Duodenal mucosa (tissue), 2 donors: ENCODE measurements at regions not wholly inside any gene's neighbourhood (a gene's known extent, or its start where the extent isn't known, plus 50 kb on each side); places are given as distances from the start of the nearest gene placed in this dataset.

Experiments
- H3K27ac ChIP-seq: one replicate; pipeline ENCODE4 v1.7.0; 2013; ENCODE audit warnings: low read depth, low read length
- H3K27me3 ChIP-seq, 2 donors: one replicate each; pipeline ENCODE4 v1.7.0; 2013; ENCODE audit warnings: low read length in 2 of 2, control low read depth in 1 of 2; ENCODE audit not compliant: insufficient read depth in 2 of 2, control insufficient read depth in 1 of 2
- H3K36me3 ChIP-seq, 2 donors: one replicate each; pipeline ENCODE4 v1.7.0; 2013; ENCODE audit warnings: low read length in 2 of 2, control low read depth in 1 of 2; ENCODE audit not compliant: insufficient read depth in 2 of 2, control insufficient read depth in 1 of 2
- H3K4me1 ChIP-seq, 2 donors: one replicate each; pipeline ENCODE4 v1.7.0; 2013; ENCODE audit warnings: low read length in 2 of 2, control low read depth in 1 of 2; ENCODE audit not compliant: insufficient read depth in 2 of 2, control insufficient read depth in 1 of 2
- H3K4me3 ChIP-seq, 2 donors: one replicate each; pipeline ENCODE4 v1.7.0; 2013; ENCODE audit warnings: low read length in 2 of 2, low read depth in 1 of 2
- H3K9ac ChIP-seq, 2 donors: one replicate each; pipeline ENCODE4 v1.7.0; 2013; ENCODE audit warnings: low read length in 2 of 2, low read depth in 1 of 2
- H3K9me3 ChIP-seq, 2 donors: one replicate each; pipeline ENCODE4 v1.7.0; 2013; ENCODE audit warnings: low read length in 2 of 2, control low read depth in 1 of 2; ENCODE audit not compliant: control insufficient read depth in 1 of 2

DNA sequence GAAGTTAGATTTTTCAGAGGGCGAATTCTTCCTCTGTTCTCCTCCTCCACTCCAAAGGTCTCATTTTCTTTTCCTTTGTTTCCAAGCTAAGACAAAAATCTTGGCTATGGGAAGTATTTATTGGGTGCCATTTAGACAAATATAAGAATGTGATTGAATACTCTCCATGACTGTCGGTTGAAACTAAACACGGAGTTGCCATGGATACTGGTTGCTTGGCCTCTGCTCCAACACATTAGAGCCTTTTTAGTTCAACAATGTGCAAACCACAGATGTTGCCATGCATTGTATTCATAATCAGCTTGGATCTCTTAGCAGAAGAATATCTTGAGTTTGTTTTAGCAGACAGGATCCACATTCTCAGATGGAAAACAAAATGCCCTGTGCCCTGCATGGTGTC is 366.5 kb upstream of the LCORL start:
- H3K4me3 ChIP-seq: no peak overlapping the region
- no peaks in the 10 kb centered on the region for H3K36me3 ChIP-seq
- no peak overlapping the region for H3K9ac ChIP-seq
- H3K27ac ChIP-seq: no peak overlapping the region
- H3K4me1 ChIP-seq: peaks cover 0 to 16% of the 10 kb centered on the region in 2 donors
- no peaks in the 10 kb centered on the region for H3K27me3 ChIP-seq
- peaks cover 3 to 4% of the 10 kb centered on the region in 2 donors for H3K9me3 ChIP-seq

DNA sequence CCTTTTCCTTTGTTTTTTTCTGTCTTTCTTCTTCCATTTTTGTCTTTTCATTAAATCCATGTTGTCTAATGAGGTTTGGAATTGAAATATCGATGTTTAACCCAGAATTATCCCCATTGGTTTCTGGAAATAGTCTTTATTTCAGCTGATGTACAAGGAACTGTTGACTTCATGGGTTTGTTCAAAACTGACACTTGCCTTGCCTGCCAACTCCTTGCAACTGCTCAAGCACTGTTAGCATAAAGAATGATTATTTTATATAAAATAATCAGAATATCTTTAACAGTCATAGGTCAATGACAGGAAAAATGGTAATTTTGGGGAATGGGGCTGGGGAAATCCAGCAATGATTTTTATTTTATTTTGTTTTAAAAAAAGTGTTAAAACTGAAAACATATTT is 359.6 kb upstream of the LCORL start:
- H3K27ac ChIP-seq: no peak overlapping the region
- peaks cover 3 to 4% of the 10 kb centered on the region in 2 donors for H3K9me3 ChIP-seq
- H3K4me1 ChIP-seq: peaks cover 0 to 12% of the 10 kb centered on the region in 2 donors
- no peak overlapping the region for H3K4me3 ChIP-seq
- no peaks in the 10 kb centered on the region for H3K27me3 ChIP-seq
- H3K36me3 ChIP-seq: no peaks in the 10 kb centered on the region
- no peak overlapping the region for H3K9ac ChIP-seq

DNA sequence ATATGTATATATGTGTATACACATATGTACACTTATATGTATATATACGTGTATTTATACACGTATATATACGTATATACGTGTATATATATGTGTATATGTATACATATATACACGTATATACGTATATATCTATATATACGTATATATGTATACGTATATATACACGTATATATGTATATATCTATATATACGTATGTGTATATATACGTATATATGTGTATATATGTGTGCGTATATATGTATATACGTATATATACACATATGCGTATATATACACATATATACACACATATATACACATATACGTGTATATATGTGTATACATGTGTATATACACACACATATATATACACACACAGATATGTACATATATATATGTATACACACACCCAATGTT is 348.0 kb upstream of the LCORL start:
- Histone ChIP-seq H3K4me1 (no peaks in the 10 kb centered on the region), H3K27ac (no peak overlapping the region), H3K9ac (no peak overlapping the region), H3K27me3 (no peaks in the 10 kb centered on the region), H3K4me3 (no peak overlapping the region), H3K36me3 (no peaks in the 10 kb centered on the region), H3K9me3 (no peaks in the 10 kb centered on the region)

DNA sequence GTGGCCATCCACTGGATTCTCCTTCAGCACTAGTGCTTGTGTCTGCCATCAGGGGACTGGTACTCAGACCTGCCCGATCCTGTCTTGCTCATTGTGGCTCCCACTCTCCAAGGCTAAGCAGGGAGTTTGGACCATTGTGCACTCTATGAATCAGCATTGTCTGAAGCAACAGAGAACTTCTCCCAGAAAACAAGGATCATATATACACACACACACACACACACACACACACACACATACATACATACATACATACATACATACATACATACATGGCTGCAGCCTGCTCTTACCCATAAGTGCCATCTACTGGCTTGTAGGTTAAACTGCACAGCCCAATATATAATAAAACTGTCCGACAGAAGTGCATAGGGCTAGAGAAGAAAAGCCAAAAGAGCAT is 345.3 kb upstream of the LCORL start:
- Histone ChIP-seq H3K27me3 (no peaks in the 10 kb centered on the region), H3K9ac (no peak overlapping the region), H3K4me3 (no peak overlapping the region), H3K36me3 (no peaks in the 10 kb centered on the region), H3K4me1 (no peaks in the 10 kb centered on the region), H3K27ac (no peak overlapping the region), H3K9me3 (no peaks in the 10 kb centered on the region)

DNA sequence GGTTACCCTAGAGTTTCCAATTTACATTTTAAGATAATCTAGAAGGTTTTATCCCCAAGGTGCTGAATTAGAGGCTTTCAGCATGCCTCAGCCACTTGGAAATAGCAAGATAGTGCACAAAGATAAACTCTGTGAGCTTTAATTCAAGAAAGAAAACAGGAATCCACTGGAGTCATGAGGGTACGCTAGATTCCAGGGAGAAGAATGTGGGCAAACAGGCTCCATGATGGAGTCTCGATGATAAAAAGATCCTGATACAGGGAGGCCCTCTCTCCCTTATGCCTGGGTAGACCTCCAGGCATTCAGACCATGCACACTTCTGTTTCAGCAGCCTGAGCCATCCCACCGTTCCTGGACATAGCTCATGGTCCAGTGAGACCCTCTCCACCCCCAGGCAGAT is 344.6 kb upstream of the LCORL start:
- Histone ChIP-seq H3K4me3 (no peak overlapping the region), H3K9me3 (no peaks in the 10 kb centered on the region), H3K9ac (no peak overlapping the region), H3K27me3 (no peaks in the 10 kb centered on the region), H3K27ac (no peak overlapping the region), H3K36me3 (no peaks in the 10 kb centered on the region), H3K4me1 (no peaks in the 10 kb centered on the region)

DNA sequence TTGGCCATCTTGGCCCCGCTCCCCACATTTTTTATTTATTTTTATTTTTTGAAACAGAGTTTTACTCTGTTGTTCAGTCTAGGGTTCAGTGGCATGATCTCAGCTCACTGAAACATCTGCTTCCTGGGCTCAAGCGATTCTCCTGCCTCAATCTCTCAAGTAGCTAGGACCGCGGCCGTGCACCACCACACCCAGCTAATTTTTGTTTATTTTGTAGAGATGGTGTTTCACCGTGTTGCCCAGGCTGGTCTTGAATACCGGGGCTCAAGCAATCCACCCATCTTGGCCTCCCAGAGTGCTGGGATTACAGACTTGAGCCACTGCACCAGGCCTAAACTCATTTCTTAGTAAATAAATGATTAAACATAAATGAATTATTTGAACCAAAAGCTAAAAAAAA is 322.0 kb upstream of the LCORL start:
- H3K27ac ChIP-seq: no peak overlapping the region
- no peaks in the 10 kb centered on the region for H3K4me1 ChIP-seq
- H3K4me3 ChIP-seq: no peak overlapping the region
- no peaks in the 10 kb centered on the region for H3K9me3 ChIP-seq
- H3K9ac ChIP-seq: no peak overlapping the region
- H3K27me3 ChIP-seq: no peaks in the 10 kb centered on the region
- H3K36me3 ChIP-seq: no peaks in the 10 kb centered on the region

DNA sequence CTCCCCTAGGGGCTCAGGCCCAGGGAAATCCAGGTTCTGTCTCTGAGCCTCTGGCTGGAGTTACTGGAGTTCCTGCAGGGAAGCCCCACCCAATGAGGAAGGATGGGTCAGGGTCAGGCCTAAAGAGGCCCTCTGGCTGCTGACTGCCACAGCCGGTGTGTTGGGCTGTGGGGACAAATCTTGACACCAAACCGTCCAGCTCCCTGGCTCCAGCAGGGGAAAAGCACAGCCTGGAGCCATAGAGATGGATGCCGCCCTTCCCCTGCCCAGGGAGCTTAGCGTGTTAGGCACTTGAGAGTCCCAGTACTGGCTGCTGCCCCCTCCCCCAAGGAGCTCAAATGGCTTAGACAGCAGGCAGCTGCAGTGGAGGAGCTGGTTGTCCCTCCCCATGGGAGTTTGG is 321.3 kb upstream of the LCORL start:
- Histone ChIP-seq H3K4me1 (no peaks in the 10 kb centered on the region), H3K36me3 (no peaks in the 10 kb centered on the region), H3K9me3 (no peaks in the 10 kb centered on the region), H3K27me3 (no peaks in the 10 kb centered on the region), H3K4me3 (no peak overlapping the region), H3K27ac (no peak overlapping the region), H3K9ac (no peak overlapping the region)

DNA sequence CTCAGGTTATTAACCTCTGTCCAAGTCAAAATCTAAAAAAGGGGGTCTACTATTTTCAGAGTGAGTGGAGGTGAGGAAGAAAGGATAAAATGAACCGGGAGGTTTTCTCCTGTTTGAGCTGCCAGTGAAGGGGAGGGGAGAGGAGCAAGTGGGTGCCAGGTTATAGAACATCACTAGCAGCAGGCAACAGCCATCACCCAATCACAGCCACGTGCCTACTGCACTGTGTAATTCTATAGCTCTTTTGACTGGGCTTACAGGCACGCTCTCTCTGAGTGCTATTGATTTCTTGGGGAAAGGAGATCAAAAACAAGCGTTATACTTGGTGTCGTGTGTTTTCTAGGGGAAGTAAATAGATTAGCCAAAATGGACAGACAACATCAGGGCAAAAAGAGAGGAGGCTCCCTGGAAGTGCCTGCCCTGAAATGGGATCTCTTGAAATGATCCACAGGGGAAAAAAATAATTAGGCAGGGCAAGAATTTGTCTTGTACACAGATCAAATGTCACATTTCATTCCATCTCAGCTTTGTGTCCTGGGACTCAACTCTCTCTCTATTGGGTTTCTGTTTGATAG is 300.5 kb upstream of the LCORL start:
- Histone ChIP-seq H3K9ac (no peak overlapping the region), H3K27me3 (no peaks in the 10 kb centered on the region), H3K4me3 (no peak overlapping the region), H3K27ac (no peak overlapping the region), H3K4me1 (no peaks in the 10 kb centered on the region), H3K36me3 (no peaks in the 10 kb centered on the region), H3K9me3 (no peaks in the 10 kb centered on the region)

DNA sequence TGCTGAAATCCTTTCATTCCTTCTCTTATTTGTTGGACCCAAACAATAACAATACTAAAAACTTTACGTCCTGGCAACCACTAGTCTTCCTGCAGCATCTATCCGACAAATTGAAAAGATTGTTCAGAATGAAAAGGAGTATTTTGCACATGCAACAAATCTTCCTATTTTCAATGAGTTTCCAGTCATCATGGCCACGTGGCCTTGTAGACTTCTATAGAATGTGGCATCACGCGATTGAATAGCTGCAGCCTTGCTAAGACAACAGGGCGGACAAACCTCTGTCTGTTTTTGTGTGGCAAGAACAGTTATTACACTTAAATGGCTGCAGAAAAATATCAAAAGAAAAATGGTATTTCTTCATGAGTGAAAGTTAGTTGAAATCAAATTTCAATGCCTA is 297.9 kb upstream of the LCORL start:
- Histone ChIP-seq H3K4me1 (no peaks in the 10 kb centered on the region), H3K4me3 (peak overlapping the region; percentile 36 to 44), H3K27ac (no peak overlapping the region), H3K9me3 (no peaks in the 10 kb centered on the region), H3K27me3 (no peaks in the 10 kb centered on the region), H3K36me3 (no peaks in the 10 kb centered on the region), H3K9ac (no peak overlapping the region)

DNA sequence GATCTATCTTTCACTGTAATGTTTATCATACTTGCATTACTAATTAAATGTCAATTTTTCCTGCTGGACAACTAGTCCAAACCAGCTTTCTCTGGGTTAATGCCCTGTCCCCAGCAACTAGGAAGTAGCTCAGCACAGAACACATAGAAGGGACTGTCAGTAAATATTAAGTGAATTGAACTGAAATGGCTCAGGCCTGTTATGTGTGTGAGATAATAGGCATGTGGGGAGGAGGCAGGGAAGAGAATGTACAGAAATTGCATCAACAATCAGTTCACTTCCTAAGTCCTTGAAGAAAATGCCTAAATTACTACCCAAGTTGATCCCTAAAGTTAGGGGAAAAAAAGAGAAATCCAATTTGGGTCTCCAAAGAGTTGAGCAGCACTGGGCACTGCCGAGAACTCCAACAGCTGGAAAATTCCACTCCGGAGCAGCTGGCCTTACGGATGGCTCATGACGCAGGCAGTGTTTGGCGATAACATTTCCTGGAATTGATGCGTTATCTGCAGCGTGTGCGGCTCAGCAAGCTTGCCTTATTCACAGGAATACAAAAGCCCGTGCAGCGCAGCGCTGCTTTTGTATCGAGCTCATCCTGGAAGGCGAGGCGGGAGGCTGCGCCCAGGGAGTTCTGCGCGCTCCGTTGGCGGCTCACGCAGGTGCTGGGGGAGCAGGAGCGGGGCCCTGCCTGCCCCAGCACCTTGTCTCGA is 297.3 kb upstream of the LCORL start:
- no peaks in the 10 kb centered on the region for H3K9me3 ChIP-seq
- H3K36me3 ChIP-seq: no peaks in the 10 kb centered on the region
- peak overlapping the region; percentile 36 to 44 for H3K4me3 ChIP-seq
- H3K27me3 ChIP-seq: no peaks in the 10 kb centered on the region
- H3K9ac ChIP-seq: no peak overlapping the region
- H3K4me1 ChIP-seq: no peaks in the 10 kb centered on the region
- H3K27ac ChIP-seq: no peak overlapping the region
